HG03520 (cell line): ENCODE measurements at regions not wholly inside any gene's neighbourhood (a gene's known extent, or its start where the extent isn't known, plus 50 kb on each side); places are given as distances from the start of the nearest gene placed in this dataset.
"Not testable (repeated sequence)": the region's sequence is repeated elsewhere in the genome, so short reads cannot be mapped to it uniquely, and the experiment has no call there.

ENCODE experiments used
- ATAC-seq: cut with Tn5 transposase; IDR thresholded peaks from one replicate; pipeline ENCODE4 v1.9.1; 2021; ENCODE audit warnings: mild to moderate bottlenecking, moderate library complexity; ENCODE audit not compliant: unreplicated experiment

DNA sequence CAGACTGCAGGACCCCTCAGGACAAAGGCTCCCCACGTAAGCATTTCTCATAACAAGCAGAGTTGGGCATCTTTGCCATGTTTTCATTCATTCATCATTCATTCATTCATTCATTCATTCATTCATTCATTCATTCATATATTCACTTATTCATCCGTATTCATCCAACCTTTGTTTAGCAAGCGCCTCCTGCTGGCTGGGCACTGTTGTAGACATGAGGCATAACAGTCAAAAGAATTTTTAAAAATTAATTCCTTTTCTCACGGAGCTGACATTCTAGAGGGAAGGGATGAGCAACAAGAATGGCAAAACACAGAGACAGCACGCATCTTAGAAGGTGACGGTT, 351.7 kb upstream of the TNRC6C start:
- no peak for ATAC-seq

- no peak for ATAC-seq
These were observed 350.9 kb upstream of the TNRC6C start for GRCh38 chr17:77607606-77608005.

DNA sequence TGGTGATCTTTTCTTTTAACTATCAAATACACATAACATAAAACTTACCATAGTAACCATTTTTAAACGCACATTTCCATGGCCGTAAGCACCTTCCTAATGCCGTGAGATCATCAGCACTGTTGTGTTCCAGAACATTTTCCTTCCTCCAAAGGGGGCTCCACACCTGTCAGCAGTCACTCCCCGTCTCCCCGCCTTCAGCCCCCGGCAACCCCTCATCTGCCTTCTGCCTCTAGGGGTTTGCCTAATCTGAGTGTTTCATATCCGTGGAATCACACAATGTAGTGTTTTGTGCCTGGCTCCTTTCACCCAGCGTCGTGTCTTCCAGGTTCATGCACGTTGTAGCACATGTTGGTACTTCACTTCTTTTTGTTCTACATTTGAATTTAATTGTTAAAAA, 350.1 kb upstream of the TNRC6C start:
- ATAC-seq, result no peak

DNA sequence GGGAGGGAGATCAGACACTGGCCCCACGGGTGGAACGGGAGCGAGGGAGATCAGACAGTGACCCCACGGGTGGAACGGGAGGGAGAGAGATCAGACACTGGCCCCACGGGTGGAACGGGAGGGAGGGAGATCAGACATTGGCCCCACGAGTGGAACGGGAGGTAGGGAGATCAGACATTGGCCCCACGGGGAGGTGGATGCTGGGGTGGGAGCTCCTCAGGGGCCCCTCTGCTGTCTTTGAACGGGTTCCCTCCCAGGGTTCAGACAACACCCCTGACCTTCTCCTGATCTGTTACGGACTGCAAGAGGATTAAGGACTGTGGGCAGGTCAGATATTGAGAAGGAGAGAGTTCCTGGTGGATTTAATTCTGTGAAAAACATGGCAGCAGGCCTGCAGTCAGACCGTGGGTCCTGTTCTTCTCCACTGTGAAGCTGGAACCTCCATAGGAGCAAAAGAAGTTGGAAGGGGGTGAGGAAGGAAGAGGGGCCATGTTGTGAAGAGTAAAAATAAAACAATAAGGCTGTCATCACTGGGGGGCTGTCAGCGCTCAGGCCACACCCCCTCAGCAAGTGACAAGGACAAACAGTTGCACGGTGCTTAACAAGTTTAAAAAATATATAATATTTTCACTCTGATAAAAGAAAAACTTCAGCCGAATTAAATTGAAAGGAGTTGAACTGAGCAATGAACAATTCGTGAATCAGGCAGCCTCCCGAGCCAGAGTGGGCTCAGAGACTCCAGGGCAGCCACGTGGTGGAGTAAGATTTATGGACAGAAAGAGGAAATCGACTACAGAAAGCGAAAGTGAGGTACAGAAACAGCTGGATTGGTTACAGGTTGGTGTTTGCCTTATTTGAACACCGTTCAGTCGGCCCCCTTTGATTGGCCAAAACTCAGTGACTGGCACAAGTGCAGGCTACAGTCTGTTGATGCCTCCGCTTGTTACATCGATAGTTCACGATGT, 348.7 kb upstream of the TNRC6C start:
- no peak for ATAC-seq

GRCh38 chr17:77610518-77610893, 348.0 kb upstream of the TNRC6C start:
- ATAC-seq, result no peak

DNA sequence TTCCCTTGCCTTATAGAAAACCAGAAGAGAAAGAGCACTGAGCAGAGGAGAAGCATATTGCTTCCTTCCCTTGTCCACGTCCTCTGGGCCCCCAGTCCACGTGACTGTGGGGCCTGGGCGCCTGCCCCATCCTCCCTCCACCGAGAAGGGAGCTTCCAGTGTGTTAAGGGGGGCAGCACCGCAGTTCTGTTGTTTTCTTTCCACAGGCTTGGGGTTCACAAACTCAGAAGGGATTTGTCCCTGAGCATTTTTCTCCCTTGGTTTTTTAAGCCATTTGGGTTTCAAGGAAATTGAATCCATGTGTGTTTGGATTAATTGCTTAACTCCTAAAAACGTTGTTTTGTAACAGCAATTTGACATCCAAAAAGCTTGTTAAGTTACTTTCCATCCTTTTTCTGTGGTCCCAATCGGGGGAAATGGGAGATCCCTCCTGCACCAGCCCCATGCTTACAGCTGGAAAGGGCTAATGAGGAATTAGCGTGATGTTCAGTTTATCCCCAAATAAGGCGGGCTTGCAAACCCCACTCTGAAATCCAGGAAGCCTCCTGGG, 347.5 kb upstream of the TNRC6C start:
- no peak for ATAC-seq

DNA sequence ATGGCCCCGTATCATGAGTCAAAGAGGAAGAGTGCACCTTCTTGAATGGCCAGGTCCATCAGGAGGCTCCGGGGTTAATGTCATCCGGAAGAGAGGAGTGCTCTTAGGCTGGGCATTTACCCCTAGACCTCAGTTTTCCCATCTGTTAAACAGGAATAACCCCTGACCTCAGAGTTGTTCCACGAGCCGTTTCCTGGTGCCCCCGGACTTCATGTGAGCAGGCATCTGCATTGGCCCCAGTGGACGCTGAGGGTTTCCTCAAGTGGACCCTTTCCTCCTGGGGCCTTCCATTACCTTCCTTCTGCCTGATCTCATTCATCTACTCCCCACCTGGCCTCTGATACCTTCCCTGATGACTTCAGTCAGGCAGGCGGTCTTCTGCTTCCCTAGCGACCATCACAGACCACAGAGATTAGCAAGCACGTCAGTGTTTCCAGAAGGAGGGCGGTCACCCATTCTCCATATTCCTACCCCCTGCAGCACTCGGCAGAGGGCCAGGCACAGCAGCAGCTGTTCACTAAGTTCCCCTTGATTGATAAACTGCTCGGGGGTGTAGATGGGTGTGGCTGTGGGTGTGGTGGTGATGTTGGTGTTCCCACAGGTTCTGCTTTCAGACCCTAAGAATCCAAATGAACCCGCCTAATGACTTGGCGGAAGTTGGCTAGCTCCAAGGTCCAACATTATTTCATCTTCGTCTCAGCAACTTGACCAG, 346.6 kb upstream of the TNRC6C start:
- no peak for ATAC-seq

GRCh38 chr17:77613218-77613617, 345.3 kb upstream of the TNRC6C start:
- ATAC-seq, result no peak

DNA sequence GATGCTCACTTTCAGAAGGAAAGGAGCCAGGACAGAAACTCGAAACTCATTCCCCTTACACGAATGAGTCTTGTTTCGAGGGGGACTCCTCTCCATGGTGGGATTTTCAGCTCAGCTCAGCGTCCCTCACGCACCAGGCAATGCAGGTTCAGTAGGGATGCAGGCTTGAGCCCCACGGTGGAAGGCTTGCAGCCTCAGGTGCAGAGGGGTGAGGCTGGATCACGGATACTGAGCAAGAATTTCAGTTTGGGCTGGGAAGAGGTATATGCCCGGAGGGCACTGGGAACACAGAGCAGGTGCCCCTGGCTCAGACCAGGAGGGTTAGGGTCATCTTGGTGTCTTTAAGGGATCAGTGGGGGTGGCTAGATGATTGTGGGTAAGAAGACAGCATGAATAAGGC, 344.9 kb upstream of the TNRC6C start:
- ATAC-seq, result no peak

DNA sequence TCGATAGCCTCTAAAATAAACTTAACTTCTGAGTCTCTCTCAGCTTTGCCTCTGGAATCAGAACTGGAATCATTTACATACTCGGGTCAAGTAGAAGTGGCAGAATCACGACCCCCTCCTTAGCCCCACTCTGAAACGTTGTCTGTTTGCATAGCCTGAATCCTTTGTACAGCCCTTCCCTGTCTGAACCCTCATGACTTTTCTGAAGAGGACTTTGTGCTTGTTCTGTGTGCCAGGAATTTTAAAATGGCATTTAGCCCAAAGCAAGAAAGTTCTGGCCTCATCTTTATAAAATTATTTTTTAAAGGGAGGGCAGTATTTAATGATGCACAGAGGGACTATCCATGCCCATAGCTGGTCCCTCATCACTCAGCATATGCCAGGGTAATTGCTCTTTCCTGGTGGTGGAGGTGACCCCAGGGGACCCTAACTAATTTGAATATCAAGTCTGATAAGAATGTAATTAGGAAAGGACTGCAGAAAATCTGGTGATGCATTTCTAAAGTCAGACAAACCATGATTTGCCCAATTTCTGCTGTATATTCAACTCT, 342.7 kb upstream of the TNRC6C start:
- ATAC-seq, result no peak

GRCh38 chr17:77616254-77616731, 342.2 kb upstream of the TNRC6C start:
- ATAC-seq, result no peak

DNA sequence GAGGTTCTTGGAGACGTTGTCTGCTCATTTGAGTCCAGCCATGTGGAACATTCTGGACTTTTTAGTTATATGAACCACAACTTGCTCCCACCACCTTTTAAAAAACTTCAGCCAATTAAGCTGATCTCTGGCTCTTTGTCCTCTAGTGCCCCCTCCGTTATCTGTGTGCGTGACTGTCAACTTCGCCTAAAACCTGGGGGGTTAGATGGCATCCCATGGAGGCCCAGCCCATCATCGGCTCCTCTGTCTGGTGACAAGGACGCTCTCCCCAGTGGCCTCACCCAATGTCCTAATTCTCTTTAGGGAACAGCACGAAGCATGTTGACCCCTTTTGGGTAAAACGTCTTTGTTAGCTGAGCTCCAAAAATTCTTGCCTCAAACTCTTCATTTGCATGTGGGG, 341.0 kb upstream of the TNRC6C start:
- no peak for ATAC-seq

GRCh38 chr17:77618173-77618572, 340.3 kb upstream of the TNRC6C start:
- no peak for ATAC-seq

DNA sequence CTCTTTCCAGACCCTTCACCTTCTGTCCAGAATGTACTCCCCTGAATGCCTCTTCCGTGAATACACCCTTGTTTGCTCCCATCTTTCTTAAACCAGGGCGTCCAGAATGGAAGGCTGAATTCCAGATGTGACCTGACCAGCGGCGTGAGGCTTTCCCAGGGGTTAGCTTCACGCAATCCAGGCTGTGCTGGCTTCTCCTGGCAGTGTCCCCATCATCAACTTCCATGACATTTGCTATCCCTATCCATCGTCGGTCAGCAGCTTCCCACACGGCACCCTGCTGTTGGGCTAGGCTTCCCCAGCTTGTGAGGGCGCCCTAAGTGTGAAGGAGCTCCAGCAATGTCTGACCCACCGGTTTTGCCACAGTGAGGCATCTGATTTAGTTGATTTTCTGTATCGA, 339.8 kb upstream of the TNRC6C start:
- ATAC-seq, result no peak

- ATAC-seq, result no peak
These were observed 339.2 kb upstream of the TNRC6C start for GRCh38 chr17:77619326-77619725.

DNA sequence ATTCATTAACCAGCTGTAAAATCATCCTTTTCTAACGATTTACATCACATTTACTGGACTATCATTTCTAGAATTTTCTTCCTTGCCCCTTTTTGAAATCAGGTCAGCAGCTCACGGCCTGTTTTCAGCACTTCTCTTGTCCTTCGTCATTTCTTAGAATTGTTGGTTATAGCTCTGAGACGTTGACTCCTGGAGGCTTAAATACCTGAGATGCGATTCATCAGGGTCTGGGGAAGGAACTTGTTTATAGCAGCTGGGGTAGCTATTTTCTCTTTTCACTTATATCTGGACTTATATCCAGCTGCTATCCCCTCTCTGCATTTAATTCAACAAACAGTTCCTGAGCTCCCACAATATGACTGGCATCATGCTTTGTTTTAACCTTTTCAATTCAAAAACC, 338.7 kb upstream of the TNRC6C start:
- no peak for ATAC-seq

DNA sequence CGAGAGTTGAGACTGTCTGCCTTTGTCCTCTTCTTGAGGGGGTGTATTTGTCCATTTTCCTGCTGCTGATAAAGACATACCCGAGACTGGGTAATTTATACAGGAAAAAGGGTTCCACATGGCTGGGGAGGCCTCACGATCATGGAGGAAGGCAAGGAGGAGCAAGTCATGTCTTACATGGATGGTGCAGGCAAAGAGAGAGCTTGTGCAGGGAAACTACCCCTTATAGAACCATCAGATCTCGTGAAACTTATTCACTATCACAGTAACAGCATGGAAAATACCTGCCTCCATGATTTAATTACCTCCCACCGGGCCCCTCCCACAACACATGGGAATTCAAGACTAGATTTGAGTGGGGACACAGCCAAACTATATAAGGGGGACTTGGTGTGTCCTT, 338.2 kb upstream of the TNRC6C start:
- no peak for ATAC-seq

- not testable (repeated sequence) for ATAC-seq
These were observed 336.4 kb upstream of the TNRC6C start for GRCh38 chr17:77622084-77622483.

GRCh38 chr17:77622647-77623046, 335.9 kb upstream of the TNRC6C start:
- no peak for ATAC-seq

- not testable (repeated sequence) for ATAC-seq
These were observed 335.2 kb upstream of the TNRC6C start for GRCh38 chr17:77623321-77623720.

- ATAC-seq, result no peak
These were observed 330.5 kb upstream of the TNRC6C start for GRCh38 chr17:77628035-77628434.

DNA sequence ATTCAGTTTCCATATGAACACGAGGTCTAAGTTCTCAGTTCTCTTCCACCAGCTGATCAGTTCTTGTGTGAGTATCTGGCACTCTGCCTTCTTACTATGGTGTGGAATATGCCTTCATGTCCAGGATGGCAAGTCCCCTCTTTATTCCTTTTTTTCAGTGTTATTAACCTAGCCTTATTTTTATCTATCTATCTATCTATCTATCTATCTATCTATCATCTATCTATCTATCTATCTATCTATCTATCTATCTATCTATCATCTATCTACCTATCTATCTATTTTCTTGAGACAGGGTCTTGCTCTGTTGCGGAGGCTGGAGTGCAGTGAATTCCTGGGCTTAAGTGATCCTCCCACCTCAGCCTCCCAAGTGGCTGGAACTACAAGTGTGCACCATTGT, 329.2 kb upstream of the TNRC6C start:
- not testable (repeated sequence) for ATAC-seq
